ENCODE measurements at regions not wholly inside any gene's neighbourhood (a gene's known extent, or its start where the extent isn't known, plus 50 kb on each side); places are given as distances from the start of the nearest gene placed in this dataset.

GRCh38 chr1:91190996-91191395 is 169.2 kb upstream of the ZNF644 start:
- TF ChIP-seq CTCF (conservative IDR thresholded peaks at IDR 0.05) (no peak), ZFX (IDR thresholded peaks at IDR 0.05) (no peak)
